Fibroblast of lung (primary cell): ENCODE measurements at regions not wholly inside any gene's neighbourhood (a gene's known extent, or its start where the extent isn't known, plus 50 kb on each side); places are given as distances from the start of the nearest gene placed in this dataset.

Experiments
- DNase-seq, 2 donors: peaks; one replicate each; pipeline versions ENCODE4 v3.0.0 to v3.0.0-alpha.2; 2010; ENCODE audit warnings: low read depth in 2 of 2
- H2AFZ ChIP-seq: 2 replicates; pipeline ENCODE4 v1.5.1; 2012; ENCODE audit warnings: low read length, control low read depth, inconsistent platforms
- H3K27ac ChIP-seq: 2 replicates; pipeline ENCODE4 v1.5.1; 2011; ENCODE audit warnings: low read length, control low read depth; ENCODE audit not compliant: insufficient read depth
- H3K27me3 ChIP-seq: 2 replicates; pipeline ENCODE4 v1.5.1; 2011; ENCODE audit warnings: mild to moderate bottlenecking, low read length; ENCODE audit not compliant: control insufficient read depth, insufficient read depth
- H3K36me3 ChIP-seq: 2 replicates; pipeline ENCODE4 v1.5.1; 2011; ENCODE audit warnings: low read length; ENCODE audit not compliant: control insufficient read depth, insufficient read depth
- H3K4me1 ChIP-seq: 2 replicates; pipeline ENCODE4 v1.5.1; 2011; ENCODE audit warnings: low read length; ENCODE audit not compliant: control insufficient read depth, insufficient read depth; ENCODE audit errors: extremely low read depth
- H3K4me2 ChIP-seq: 2 replicates; pipeline ENCODE4 v1.5.1; 2011; ENCODE audit warnings: low read length, control low read depth; ENCODE audit not compliant: insufficient read depth; ENCODE audit errors: extremely low read depth
- H3K4me3 ChIP-seq, 4 experiments: fragments of 200-600 bp in 1 of 4; sonication (generic) in 1 of 4; replicated peaks in 1 of 4; 2 replicates each; pipeline ENCODE4 v1.5.1; 2011 to 2016; ENCODE audit warnings: low read length in 4 of 4, low read depth in 3 of 4, mild to moderate bottlenecking in 3 of 4, control low read depth in 2 of 4, inconsistent platforms in 1 of 4, mixed read lengths in 1 of 4; ENCODE audit not compliant: insufficient read depth in 1 of 4; ENCODE audit errors: control extremely low read depth in 1 of 4
- H3K79me2 ChIP-seq: 2 replicates; pipeline ENCODE4 v1.5.1; 2012; ENCODE audit warnings: mild to moderate bottlenecking, low read length, inconsistent platforms; ENCODE audit not compliant: control insufficient read depth, insufficient read depth
- H3K9ac ChIP-seq: 2 replicates; pipeline ENCODE4 v1.5.1; 2011; ENCODE audit warnings: mild to moderate bottlenecking, low read length, control low read depth; ENCODE audit not compliant: insufficient read depth
- H3K9me3 ChIP-seq: 2 replicates; pipeline ENCODE4 v1.5.1; 2012; ENCODE audit warnings: low read depth, low read length; ENCODE audit not compliant: control insufficient read depth, insufficient read depth
- H4K20me1 ChIP-seq: 2 replicates; pipeline ENCODE4 v1.5.1; 2011; ENCODE audit warnings: low read length; ENCODE audit not compliant: control insufficient read depth, insufficient read depth; ENCODE audit errors: extremely low read depth
- EZH2 ChIP-seq: IDR thresholded peaks from 2 replicates; pipeline ENCODE4 v1.5.1; 2012; ENCODE audit warnings: low read length, control low read depth, mild to moderate bottlenecking; ENCODE audit errors: missing control alignments
- TF ChIP-seq, protein P1 (sequence below), 2 donors: IDR thresholded peaks in 1 of 2; conservative IDR thresholded peaks in 1 of 2; 1 replicate in 1 of 2; 2 replicates in 1 of 2; pipeline ENCODE4 v1.5.1; 2011 to 2012; ENCODE audit warnings: low read length in 2 of 2, control low read depth in 1 of 2, inconsistent platforms in 1 of 2, low read depth in 1 of 2, mild to moderate bottlenecking in 1 of 2

DNA sequence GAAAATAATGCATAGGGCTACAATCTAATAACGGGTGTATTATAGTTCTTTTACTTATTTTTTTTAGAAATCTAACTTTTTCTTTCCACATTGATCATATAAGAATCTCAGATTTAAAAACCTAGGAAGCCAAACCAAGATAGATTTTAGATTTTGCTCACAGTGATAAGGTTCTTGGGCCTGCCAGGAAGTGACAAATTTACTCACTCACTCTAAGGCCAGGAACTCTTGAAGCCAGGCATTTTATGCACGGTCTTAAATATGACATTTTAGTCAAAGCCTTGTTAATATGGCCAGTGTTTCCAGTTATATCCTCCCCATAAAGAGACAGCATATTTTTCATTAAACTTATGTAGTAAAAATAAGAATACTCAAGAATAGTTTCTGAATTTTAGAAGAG lies 271.4 kb downstream of the SQOR start:
- Histone ChIP-seq H4K20me1 (no peaks in the 10 kb centered on the region), H3K9ac (no peak overlapping the region), H3K27ac (no peak overlapping the region), H3K36me3 (no peaks in the 10 kb centered on the region), H3K4me3 (no peak overlapping the region), H3K27me3 (no peaks in the 10 kb centered on the region), H3K79me2 (no peaks in the 10 kb centered on the region), H3K4me2 (no peak overlapping the region), H2AFZ (no peak overlapping the region), H3K9me3 (no peaks in the 10 kb centered on the region), H3K4me1 (no peaks in the 10 kb centered on the region)
- no peak for DNase-seq
- TF ChIP-seq EZH2, result no peak
- TF ChIP-seq, protein P1, sequence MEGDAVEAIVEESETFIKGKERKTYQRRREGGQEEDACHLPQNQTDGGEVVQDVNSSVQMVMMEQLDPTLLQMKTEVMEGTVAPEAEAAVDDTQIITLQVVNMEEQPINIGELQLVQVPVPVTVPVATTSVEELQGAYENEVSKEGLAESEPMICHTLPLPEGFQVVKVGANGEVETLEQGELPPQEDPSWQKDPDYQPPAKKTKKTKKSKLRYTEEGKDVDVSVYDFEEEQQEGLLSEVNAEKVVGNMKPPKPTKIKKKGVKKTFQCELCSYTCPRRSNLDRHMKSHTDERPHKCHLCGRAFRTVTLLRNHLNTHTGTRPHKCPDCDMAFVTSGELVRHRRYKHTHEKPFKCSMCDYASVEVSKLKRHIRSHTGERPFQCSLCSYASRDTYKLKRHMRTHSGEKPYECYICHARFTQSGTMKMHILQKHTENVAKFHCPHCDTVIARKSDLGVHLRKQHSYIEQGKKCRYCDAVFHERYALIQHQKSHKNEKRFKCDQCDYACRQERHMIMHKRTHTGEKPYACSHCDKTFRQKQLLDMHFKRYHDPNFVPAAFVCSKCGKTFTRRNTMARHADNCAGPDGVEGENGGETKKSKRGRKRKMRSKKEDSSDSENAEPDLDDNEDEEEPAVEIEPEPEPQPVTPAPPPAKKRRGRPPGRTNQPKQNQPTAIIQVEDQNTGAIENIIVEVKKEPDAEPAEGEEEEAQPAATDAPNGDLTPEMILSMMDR (conservative IDR thresholded peaks at IDR 0.05 in 1 of 2, IDR thresholded peaks at IDR 0.05 in 1 of 2; ENCODE audit: low read depth in 1 of 2, low read length in 2 of 2), result no peak

DNA sequence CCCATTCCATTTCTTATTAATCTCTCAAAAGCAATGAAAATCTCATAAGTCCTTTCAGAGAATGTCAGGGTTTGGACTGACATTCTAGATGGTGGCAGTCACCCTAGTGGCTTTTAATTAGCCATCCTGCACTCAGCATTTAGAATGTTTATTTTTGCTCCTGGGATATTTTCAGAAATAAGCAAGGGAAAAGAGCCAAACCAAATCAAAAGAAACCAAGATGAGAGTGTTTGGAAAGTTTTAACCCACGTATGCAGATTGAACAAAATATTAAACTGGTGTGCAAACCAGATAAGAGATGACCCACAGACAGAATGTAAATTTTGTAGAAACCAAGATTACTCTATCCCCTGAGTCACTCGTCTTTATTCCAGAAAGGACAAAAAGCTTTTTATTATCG lies 275.8 kb downstream of the SQOR start:
- Histone ChIP-seq H4K20me1 (no peaks in the 10 kb centered on the region), H3K79me2 (no peaks in the 10 kb centered on the region), H3K9ac (no peak overlapping the region), H3K27me3 (no peaks in the 10 kb centered on the region), H3K4me2 (no peak overlapping the region), H3K36me3 (no peaks in the 10 kb centered on the region), H3K4me3 (no peak overlapping the region), H3K9me3 (no peaks in the 10 kb centered on the region), H3K27ac (no peak overlapping the region), H3K4me1 (no peaks in the 10 kb centered on the region), H2AFZ (no peak overlapping the region)
- no peak for DNase-seq
- TF ChIP-seq EZH2, result no peak
- TF ChIP-seq, protein P1 (conservative IDR thresholded peaks at IDR 0.05 in 1 of 2, IDR thresholded peaks at IDR 0.05 in 1 of 2; ENCODE audit: low read depth in 1 of 2, low read length in 2 of 2), result no peak

DNA sequence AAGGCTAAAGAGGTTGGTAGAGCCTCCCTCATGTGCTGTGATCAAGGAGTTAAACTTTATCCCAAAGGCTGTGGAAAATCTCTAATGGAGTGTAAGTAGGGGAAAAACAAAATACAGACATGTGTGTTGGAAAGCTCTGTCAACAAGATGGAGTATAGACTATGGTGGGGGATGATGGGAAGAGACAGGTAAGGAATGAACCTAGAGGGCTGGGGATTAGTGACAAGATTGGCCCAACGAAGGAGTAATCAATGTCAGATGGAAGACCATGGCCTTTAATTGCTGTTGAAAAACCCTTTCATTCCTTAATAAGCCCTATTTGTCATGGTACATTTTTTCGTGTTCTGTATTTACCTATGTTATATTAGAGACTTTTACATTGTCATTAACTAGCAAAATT lies 278.6 kb downstream of the SQOR start:
- Histone ChIP-seq H3K36me3 (no peaks in the 10 kb centered on the region), H3K27me3 (no peaks in the 10 kb centered on the region), H2AFZ (no peak overlapping the region)

More for the DNA sequence above, 278.6 kb downstream of the SQOR start:
- no peaks in the 10 kb centered on the region for H3K4me1 ChIP-seq
- no peak overlapping the region for H3K4me3 ChIP-seq
- H3K9me3 ChIP-seq, result no peaks in the 10 kb centered on the region
- H3K9ac ChIP-seq, result no peak overlapping the region
- TF ChIP-seq, protein P1 (conservative IDR thresholded peaks at IDR 0.05 in 1 of 2, IDR thresholded peaks at IDR 0.05 in 1 of 2; ENCODE audit: low read depth in 1 of 2, low read length in 2 of 2), result no peak
- TF ChIP-seq EZH2, result no peak
- no peaks in the 10 kb centered on the region for H4K20me1 ChIP-seq
- no peaks in the 10 kb centered on the region for H3K79me2 ChIP-seq
- no peak for DNase-seq
- no peak overlapping the region for H3K4me2 ChIP-seq
- H3K27ac ChIP-seq, result no peak overlapping the region
